Osteocyte (in vitro differentiated cells): ENCODE measurements at regions not wholly inside any gene's neighbourhood (a gene's known extent, or its start where the extent isn't known, plus 50 kb on each side); places are given as distances from the start of the nearest gene placed in this dataset.

Experiments used
- DNase-seq: peaks from one replicate; pipeline ENCODE4 v3.0.0; 2021; ENCODE audit warnings: mixed read lengths; ENCODE audit not compliant: unreplicated experiment; ENCODE audit errors: extremely low spot score
- H3K27ac Mint-ChIP-seq: one replicate; pipeline ENCODE4 v1.8.0; 2021; ENCODE audit warnings: mild to moderate bottlenecking, mixed read lengths; ENCODE audit not compliant: unreplicated experiment
- H3K27me3 Mint-ChIP-seq: one replicate; pipeline ENCODE4 v1.8.0; 2021; ENCODE audit warnings: mixed read lengths; ENCODE audit not compliant: unreplicated experiment
- H3K36me3 Mint-ChIP-seq: one replicate; pipeline ENCODE4 v1.8.0; 2021; ENCODE audit warnings: mixed read lengths; ENCODE audit not compliant: unreplicated experiment
- H3K4me1 Mint-ChIP-seq: one replicate; pipeline ENCODE4 v1.8.0; 2021; ENCODE audit warnings: mixed read lengths; ENCODE audit not compliant: unreplicated experiment
- H3K4me3 Mint-ChIP-seq: one replicate; pipeline ENCODE4 v1.8.0; 2021; ENCODE audit warnings: mild to moderate bottlenecking, moderate library complexity, mixed read lengths; ENCODE audit not compliant: unreplicated experiment
- H3K9me3 Mint-ChIP-seq: one replicate; pipeline ENCODE4 v1.8.0; 2021; ENCODE audit warnings: mixed read lengths; ENCODE audit not compliant: unreplicated experiment
- CTCF ChIP-seq: fragments of 200-600 bp; sonication (generic); IDR thresholded peaks from 2 replicates; pipeline ENCODE4 v1.5.0; 2021; ENCODE audit warnings: antibody characterized with exemption, mild to moderate bottlenecking, moderate library complexity

- H3K4me3 Mint-ChIP-seq: no peak overlapping the region
- TF ChIP-seq CTCF: peak; percentile 40
- H3K9me3 Mint-ChIP-seq: peaks cover 25% of the 10 kb centered on the region
- no peak for DNase-seq
- H3K27me3 Mint-ChIP-seq: no peaks in the 10 kb centered on the region
- peaks cover 7% of the 10 kb centered on the region for H3K4me1 Mint-ChIP-seq
- H3K36me3 Mint-ChIP-seq: peaks cover 8% of the 10 kb centered on the region
- no peak overlapping the region for H3K27ac Mint-ChIP-seq
Measured at GRCh38 chr10:29119374-29119773, 169.5 kb upstream of the LYZL1 start.

GRCh38 chr10:29120216-29120615 is 168.7 kb upstream of the LYZL1 start:
- H3K27ac Mint-ChIP-seq: no peak overlapping the region
- H3K4me3 Mint-ChIP-seq: no peak overlapping the region
- H3K4me1 Mint-ChIP-seq: peaks cover 7% of the 10 kb centered on the region
- peaks cover 8% of the 10 kb centered on the region for H3K36me3 Mint-ChIP-seq
- H3K9me3 Mint-ChIP-seq: peaks cover 25% of the 10 kb centered on the region
- no peak for DNase-seq
- TF ChIP-seq CTCF: no peak
- H3K27me3 Mint-ChIP-seq: no peaks in the 10 kb centered on the region

GRCh38 chr10:29124864-29125263 is 164.0 kb upstream of the LYZL1 start:
- H3K27ac Mint-ChIP-seq: no peak overlapping the region
- H3K4me3 Mint-ChIP-seq: no peak overlapping the region
- peaks cover 11% of the 10 kb centered on the region for H3K4me1 Mint-ChIP-seq
- H3K36me3 Mint-ChIP-seq: peaks cover 4% of the 10 kb centered on the region
- H3K27me3 Mint-ChIP-seq: peaks cover 6% of the 10 kb centered on the region
- DNase-seq: no peak
- no peak for TF ChIP-seq CTCF
- peaks cover 4% of the 10 kb centered on the region for H3K9me3 Mint-ChIP-seq

- Mint-ChIP-seq H3K27me3 (peaks cover 6% of the 10 kb centered on the region), H3K9me3 (peaks cover 4% of the 10 kb centered on the region), H3K4me3 (no peak overlapping the region), H3K27ac (no peak overlapping the region), H3K36me3 (peaks cover 4% of the 10 kb centered on the region), H3K4me1 (peaks cover 11% of the 10 kb centered on the region)
- no peak for TF ChIP-seq CTCF
- DNase-seq: no peak
Measured at GRCh38 chr10:29127037-29127700, 161.7 kb upstream of the LYZL1 start.

GRCh38 chr10:29127731-29128130 is 161.1 kb upstream of the LYZL1 start:
- H3K27me3 Mint-ChIP-seq: peaks cover 6% of the 10 kb centered on the region

More at GRCh38 chr10:29127731-29128130, 161.1 kb upstream of the LYZL1 start:
- Mint-ChIP-seq H3K36me3 (peaks cover 4% of the 10 kb centered on the region), H3K4me3 (no peak overlapping the region), H3K9me3 (peaks cover 4% of the 10 kb centered on the region), H3K27ac (no peak overlapping the region), H3K4me1 (peaks cover 17% of the 10 kb centered on the region)
- no peak for DNase-seq
- no peak for TF ChIP-seq CTCF
